PC-9 (cell line): ENCODE measurements at regions not wholly inside any gene's neighbourhood (a gene's known extent, or its start where the extent isn't known, plus 50 kb on each side); places are given as distances from the start of the nearest gene placed in this dataset.

Experiments used
- EZH2 ChIP-seq: fragments of 200-600 bp; sonication (generic); IDR thresholded peaks from 2 replicates; pipeline ENCODE4 v1.8.0; 2017; ENCODE audit warnings: antibody characterized with exemption, low read depth
- TF ChIP-seq, protein P1 (sequence below): fragments of 200-600 bp; sonication (generic); conservative IDR thresholded peaks from 2 replicates; pipeline ENCODE4 v1.6.1; 2017; ENCODE audit warnings: mixed run types, antibody characterized with exemption, mild to moderate bottlenecking, moderate library complexity

DNA sequence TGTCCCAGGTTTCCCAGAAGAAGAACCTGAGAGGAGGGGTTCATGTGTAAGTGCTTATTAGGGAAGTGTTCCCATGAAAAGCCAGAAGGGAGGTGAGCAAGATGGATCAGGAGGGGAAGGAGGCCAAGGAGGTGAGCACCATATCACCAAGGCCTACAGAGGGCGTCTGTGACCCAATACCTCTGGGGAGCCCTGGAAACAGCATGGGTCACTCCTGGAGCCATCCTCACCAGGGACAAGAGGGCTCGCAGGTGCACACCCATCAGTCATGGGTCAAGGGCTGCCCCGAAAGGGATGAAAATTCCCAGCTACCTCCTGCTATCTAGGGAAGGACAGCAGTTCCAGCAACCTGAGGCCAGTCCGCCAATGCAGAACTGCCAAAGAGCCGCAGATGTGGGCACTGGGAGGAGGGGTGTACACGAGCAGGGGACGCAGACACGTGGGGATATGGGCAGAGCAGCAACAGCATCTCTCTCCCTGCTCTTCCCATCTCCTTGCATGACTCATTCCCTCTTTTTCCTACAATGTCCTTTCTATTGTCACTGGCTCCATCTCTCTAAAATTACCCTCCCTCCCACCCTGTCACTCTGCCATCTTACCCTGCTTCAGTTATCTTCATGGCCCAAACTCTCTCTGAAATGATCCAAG is 167.6 kb upstream of the FSTL4 start:
- no peak for TF ChIP-seq EZH2
- TF ChIP-seq, protein P1, sequence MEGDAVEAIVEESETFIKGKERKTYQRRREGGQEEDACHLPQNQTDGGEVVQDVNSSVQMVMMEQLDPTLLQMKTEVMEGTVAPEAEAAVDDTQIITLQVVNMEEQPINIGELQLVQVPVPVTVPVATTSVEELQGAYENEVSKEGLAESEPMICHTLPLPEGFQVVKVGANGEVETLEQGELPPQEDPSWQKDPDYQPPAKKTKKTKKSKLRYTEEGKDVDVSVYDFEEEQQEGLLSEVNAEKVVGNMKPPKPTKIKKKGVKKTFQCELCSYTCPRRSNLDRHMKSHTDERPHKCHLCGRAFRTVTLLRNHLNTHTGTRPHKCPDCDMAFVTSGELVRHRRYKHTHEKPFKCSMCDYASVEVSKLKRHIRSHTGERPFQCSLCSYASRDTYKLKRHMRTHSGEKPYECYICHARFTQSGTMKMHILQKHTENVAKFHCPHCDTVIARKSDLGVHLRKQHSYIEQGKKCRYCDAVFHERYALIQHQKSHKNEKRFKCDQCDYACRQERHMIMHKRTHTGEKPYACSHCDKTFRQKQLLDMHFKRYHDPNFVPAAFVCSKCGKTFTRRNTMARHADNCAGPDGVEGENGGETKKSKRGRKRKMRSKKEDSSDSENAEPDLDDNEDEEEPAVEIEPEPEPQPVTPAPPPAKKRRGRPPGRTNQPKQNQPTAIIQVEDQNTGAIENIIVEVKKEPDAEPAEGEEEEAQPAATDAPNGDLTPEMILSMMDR: no peak
